Choroid plexus epithelial cell (primary cell): ENCODE measurements at regions not wholly inside any gene's neighbourhood (a gene's known extent, or its start where the extent isn't known, plus 50 kb on each side); places are given as distances from the start of the nearest gene placed in this dataset.

Experiments
- DNase-seq: peaks from one replicate; pipeline ENCODE4 v3.0.0-alpha.2; 2010; ENCODE audit warnings: low read depth
- H3K4me3 ChIP-seq: 2 replicates; pipeline ENCODE4 v1.5.1; 2011; ENCODE audit warnings: low read depth, mild to moderate bottlenecking, control low read depth, low read length, moderate library complexity
- TF ChIP-seq, protein P1 (sequence below): conservative IDR thresholded peaks from 2 replicates; pipeline ENCODE4 v1.5.1; 2011; ENCODE audit warnings: low read depth, mild to moderate bottlenecking, control low read depth, inconsistent platforms, low read length, moderate library complexity

DNA sequence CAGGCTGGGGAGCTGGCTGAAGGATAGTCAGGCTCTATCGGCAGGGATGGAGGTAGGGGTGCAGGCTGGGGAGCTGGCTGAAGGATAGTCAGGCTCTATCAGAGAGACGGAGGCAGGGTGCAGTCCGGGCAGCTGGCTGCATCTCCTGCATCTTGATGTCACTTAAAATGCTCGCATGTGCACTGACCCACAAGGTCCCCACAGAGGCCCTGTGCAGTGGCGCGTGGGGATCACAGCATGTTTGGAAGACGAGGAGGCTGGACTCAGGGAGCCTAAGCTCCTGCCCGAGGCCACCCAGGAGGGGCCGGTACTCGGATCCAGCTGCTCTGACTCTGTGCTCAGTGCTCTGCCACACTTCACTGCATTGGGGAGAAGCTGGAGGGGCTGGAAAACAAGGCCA lies 189.0 kb upstream of the HDAC4 start:
- TF ChIP-seq, protein P1, sequence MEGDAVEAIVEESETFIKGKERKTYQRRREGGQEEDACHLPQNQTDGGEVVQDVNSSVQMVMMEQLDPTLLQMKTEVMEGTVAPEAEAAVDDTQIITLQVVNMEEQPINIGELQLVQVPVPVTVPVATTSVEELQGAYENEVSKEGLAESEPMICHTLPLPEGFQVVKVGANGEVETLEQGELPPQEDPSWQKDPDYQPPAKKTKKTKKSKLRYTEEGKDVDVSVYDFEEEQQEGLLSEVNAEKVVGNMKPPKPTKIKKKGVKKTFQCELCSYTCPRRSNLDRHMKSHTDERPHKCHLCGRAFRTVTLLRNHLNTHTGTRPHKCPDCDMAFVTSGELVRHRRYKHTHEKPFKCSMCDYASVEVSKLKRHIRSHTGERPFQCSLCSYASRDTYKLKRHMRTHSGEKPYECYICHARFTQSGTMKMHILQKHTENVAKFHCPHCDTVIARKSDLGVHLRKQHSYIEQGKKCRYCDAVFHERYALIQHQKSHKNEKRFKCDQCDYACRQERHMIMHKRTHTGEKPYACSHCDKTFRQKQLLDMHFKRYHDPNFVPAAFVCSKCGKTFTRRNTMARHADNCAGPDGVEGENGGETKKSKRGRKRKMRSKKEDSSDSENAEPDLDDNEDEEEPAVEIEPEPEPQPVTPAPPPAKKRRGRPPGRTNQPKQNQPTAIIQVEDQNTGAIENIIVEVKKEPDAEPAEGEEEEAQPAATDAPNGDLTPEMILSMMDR = no peak
- no peak for DNase-seq
- no peak overlapping the region for H3K4me3 ChIP-seq

DNA sequence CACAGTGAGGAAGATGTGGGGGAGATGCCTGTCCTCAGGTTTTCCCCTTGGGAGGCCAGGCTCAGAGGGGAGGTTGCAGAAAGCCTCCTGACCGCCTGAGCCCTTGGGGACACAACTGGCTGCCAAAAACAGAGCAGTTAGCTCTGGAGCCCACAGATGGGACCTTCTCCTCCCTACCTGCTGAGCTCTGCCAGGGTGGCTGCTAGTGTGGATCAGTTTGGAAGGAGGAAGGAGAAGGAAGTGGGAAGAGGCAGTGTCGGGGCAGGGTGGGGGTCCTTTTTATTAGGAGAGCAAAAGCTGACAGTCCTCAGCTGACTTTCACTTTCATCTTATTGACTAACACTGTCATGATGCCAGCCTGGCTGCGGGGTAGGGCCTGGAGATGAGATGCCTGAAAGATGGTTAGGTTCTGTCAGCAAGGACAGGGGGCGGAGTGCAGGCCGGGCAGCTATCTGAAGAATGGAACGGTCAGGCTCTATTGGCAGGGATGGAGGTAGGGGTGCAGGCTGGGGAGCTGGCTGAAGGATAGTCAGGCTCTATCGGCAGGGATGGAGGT lies 188.5 kb upstream of the HDAC4 start:
- H3K4me3 ChIP-seq = no peak overlapping the region
- DNase-seq = no peak

DNA sequence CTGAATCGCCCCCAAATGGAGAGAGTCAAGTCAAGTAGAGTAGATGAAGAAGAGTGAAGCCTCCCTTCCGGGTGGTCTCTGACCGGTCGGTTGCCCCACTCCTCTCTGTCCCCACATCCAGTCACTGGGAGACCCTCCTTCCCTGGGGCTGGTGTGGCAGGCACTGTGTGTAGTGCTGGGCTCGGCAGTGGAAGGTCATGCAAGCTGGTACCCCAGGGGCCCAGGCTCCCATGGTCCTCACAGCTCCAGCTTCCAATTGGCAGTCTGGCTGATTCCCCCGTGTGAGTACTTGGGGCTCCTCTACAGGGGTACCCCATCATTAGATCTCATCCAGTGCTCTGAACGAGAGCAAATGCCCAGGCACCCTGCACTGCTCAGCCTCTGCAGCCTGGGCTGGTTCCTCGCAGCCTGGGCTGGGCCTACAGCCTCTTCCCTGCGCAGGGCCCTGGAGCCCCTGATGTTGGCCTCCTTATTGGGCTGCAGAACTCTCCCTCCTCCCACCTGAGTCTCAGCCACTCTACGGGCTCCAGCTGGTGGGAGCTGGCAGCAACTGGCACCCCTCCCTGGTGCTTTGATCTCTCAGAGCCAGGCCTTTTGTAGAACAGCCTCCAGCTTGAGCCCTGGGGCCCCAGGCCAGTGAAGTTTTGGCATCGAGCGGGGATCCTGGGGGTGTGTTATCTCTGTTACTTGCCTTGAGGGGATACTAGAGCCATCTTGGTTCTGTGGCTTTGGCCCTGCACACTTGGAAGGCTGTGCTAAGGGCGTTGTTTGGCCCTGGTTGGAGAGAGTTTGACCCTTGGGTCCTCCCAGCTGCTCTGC lies 187.8 kb upstream of the HDAC4 start:
- H3K4me3 ChIP-seq = no peak overlapping the region
- TF ChIP-seq, protein P1 = no peak
- no peak for DNase-seq

More for the DNA sequence above, 188.5 kb upstream of the HDAC4 start:
- TF ChIP-seq, protein P1 = no peak

DNA sequence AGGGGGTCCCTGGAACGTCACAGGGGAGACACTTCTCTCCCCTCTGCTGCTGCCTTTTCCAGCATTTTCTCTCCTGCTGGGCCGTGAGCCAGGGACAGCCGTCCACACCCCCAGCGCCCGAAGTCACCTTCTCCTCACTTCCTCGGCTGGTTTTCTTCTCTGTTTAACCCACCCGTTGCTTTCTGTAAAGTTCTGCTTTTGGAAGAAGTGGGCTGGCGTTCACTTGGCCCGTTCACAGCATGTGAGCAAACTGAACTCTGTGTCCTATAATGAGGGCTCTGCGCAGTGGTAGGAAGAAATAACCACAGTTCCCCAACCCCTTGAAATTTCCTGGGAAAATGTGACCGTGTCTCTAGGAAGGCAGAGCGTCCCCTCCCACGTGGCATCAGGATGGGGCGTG lies 187.0 kb upstream of the HDAC4 start:
- TF ChIP-seq, protein P1 = no peak
- DNase-seq = no peak
- H3K4me3 ChIP-seq = no peak overlapping the region

DNA sequence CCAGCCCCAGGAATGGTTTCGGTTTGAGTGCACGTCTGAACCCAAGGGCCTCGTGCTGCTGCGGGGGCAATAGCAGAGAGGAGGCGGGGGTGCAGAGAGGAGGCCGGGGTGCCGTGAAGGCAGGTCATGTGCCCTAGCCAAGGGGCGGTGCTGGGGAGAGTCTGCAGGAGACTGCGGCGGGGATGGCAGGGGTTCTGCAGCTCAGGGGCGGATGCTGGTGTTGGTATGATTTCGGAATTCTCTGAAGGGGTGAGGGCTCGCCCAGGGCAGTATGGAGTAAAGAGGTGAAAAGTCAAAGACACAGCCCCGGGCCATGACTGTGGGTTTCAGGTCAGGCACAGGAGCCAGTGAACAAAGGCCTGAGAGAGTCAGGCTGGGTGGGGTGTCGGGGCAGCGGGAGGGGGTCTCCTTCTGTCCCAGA lies 186.5 kb upstream of the HDAC4 start:
- no peak for DNase-seq
- no peak overlapping the region for H3K4me3 ChIP-seq
- TF ChIP-seq, protein P1 = no peak

DNA sequence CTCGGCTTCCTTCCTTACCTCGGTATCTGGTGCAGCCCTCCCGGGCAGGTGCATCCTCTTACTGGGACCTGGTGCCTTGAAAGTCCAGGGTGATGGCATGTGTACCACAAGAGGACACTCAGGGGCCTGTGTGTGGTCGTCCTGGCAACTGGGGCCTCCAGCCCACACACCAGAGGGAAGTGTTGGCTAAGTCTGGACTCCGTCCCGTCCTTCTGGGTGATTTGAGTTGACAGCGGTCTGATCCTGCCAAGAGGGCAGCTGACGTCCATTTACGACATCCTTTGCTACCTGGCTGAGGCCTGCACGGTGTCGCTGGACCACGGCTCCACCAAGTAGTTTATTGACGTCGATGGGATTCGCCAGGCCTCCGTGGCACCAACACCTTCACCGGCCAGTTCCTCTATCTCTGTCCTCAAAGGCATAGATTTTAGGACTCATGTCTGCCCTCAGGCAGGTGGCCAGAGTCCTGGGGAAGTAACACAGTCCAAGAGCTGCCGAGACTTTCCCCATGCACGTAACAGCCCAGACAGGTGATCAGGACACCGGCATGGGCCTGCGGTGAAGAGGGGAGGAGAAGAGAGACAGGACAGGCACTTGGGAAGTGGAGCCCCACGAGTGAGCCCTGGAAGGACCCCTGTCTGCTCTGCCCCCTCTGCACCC lies 186.0 kb upstream of the HDAC4 start:
- no peak overlapping the region for H3K4me3 ChIP-seq
- DNase-seq = no peak
- TF ChIP-seq, protein P1 = no peak
